ENCODE measurements at regions not wholly inside any gene's neighbourhood (a gene's known extent, or its start where the extent isn't known, plus 50 kb on each side); places are given as distances from the start of the nearest gene placed in this dataset.

DNA sequence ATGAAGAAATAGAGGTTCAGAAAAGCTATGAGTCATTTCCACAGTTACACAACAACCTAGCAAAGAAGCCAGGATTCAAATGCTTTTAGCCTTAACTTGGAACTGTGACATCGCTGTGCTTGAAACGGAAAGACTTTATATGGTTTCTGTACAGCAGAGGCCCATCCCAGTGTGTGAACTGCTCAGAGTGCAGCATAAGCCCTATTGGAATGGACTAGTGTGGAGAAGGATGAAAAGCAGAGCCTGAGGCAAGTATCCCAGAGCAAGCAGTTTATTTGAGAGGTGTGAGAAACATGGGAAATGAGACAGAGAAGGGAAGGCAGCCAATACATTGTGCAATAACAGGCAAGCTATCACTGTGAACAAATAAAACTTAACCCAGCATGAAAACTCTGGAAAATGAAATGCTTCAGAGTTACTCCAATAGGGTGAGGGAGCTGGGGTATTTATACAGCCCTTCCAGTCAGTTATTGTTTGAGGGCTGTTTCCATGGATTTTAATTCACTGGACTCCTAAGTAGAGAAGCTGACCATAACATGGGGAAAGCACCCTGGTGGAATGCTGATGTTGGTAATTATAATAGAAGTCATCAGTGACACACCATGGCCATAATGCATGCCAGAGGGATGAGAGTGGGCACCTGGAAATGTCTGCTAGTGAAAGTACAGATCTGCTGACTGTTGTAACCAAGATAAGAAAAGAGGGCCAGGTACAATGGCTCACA, 254.0 kb upstream of the POU3F3 start:
- no peak overlapping the region for H3K27ac ChIP-seq
- TF ChIP-seq, protein P1, sequence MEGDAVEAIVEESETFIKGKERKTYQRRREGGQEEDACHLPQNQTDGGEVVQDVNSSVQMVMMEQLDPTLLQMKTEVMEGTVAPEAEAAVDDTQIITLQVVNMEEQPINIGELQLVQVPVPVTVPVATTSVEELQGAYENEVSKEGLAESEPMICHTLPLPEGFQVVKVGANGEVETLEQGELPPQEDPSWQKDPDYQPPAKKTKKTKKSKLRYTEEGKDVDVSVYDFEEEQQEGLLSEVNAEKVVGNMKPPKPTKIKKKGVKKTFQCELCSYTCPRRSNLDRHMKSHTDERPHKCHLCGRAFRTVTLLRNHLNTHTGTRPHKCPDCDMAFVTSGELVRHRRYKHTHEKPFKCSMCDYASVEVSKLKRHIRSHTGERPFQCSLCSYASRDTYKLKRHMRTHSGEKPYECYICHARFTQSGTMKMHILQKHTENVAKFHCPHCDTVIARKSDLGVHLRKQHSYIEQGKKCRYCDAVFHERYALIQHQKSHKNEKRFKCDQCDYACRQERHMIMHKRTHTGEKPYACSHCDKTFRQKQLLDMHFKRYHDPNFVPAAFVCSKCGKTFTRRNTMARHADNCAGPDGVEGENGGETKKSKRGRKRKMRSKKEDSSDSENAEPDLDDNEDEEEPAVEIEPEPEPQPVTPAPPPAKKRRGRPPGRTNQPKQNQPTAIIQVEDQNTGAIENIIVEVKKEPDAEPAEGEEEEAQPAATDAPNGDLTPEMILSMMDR (IDR thresholded peaks at IDR 0.05), result no peak

DNA sequence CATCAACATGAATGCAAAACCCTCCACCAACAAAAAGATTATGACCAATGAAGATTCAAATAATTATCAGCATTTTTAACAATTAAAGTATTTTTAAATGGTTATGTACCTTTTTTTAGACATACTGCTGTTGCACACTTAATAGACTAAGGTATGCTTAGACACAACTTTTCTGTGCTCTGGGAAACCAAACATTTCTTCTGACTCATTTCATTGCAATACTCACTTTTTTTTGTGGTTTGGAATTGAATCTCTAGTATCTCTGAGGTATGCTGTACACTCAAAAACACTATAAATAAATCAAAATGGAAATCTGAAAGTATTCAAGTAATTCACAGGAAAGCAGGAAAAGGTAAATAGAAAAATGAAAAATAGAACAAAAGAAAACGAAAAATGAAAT, 247.9 kb upstream of the POU3F3 start:
- H3K4me3 ChIP-seq (ENCODE audit: low read depth in 1 of 2, low read length in 1 of 2), result no peak overlapping the region
- peaks cover 4% of the 10 kb centered on the region for H3K9me3 ChIP-seq
- TF ChIP-seq, protein P1 (IDR thresholded peaks at IDR 0.05), result no peak
- H3K27me3 ChIP-seq, result no peaks in the 10 kb centered on the region
- H3K27ac ChIP-seq, result no peak overlapping the region
- no peaks in the 10 kb centered on the region for H3K36me3 ChIP-seq
- H3K4me1 ChIP-seq (ENCODE audit: control insufficient read depth in 1 of 2, insufficient read depth in 1 of 2, low read depth in 1 of 2, low read length in 1 of 2), result no peaks in the 10 kb centered on the region

More for the DNA sequence above, 254.0 kb upstream of the POU3F3 start:
- Histone ChIP-seq H3K4me3 (ENCODE audit: low read depth in 1 of 2, low read length in 1 of 2) (no peak overlapping the region), H3K4me1 (ENCODE audit: control insufficient read depth in 1 of 2, insufficient read depth in 1 of 2, low read depth in 1 of 2, low read length in 1 of 2) (no peaks in the 10 kb centered on the region), H3K36me3 (no peaks in the 10 kb centered on the region), H3K27me3 (no peaks in the 10 kb centered on the region), H3K9me3 (peaks cover 2% of the 10 kb centered on the region)

DNA sequence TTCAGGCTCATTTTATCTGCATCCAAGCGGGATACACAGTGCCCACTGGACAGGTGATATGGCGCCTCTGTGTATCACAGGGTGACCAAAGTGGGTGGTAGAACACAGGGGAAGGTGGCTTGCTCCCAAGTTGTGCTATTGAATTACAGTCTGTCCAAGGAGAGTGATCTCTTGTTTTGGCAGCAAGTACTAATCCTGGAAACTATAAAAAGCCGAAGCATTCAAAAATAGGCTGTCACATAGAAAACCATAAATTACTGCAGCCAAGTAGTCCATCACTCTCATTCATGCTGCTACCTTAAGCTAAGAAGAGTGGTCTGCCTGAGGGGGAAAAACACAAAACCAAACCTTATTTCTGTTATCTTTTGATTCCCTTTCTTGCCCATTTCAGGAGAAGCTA, 237.1 kb upstream of the POU3F3 start:
- TF ChIP-seq, protein P1 (IDR thresholded peaks at IDR 0.05), result no peak
- H3K4me1 ChIP-seq (ENCODE audit: control insufficient read depth in 1 of 2, insufficient read depth in 1 of 2, low read depth in 1 of 2, low read length in 1 of 2), result peaks cover 0 to 6% of the 10 kb centered on the region in 2 experiments
- H3K36me3 ChIP-seq, result no peaks in the 10 kb centered on the region
- H3K9me3 ChIP-seq, result no peaks in the 10 kb centered on the region
- no peak overlapping the region for H3K4me3 ChIP-seq (ENCODE audit: low read depth in 1 of 2, low read length in 1 of 2)
- H3K27ac ChIP-seq, result no peak overlapping the region
- no peaks in the 10 kb centered on the region for H3K27me3 ChIP-seq

DNA sequence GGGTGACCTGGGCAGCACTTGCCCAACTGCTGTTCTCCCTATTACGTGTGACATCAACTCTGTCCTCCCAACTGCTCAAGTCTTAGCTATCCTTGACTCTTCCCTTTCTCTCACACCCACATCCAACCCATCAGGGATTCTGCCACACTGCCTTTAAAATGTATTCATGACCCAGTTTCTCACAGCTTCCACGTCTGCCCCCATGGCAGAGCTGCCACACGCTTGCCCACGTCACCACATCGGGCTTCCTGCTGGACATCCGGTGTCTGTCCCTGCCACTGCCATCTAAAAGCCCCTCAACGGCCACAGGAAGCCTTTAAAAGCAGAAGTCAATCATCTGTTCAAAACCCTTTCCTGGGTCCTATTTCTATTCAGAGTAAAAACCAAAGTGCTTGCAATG, 233.1 kb upstream of the POU3F3 start:
- Histone ChIP-seq H3K27me3 (no peaks in the 10 kb centered on the region), H3K36me3 (no peaks in the 10 kb centered on the region), H3K4me3 (ENCODE audit: low read depth in 1 of 2, low read length in 1 of 2) (no peak overlapping the region), H3K27ac (no peak overlapping the region), H3K4me1 (ENCODE audit: control insufficient read depth in 1 of 2, insufficient read depth in 1 of 2, low read depth in 1 of 2, low read length in 1 of 2) (peaks cover 0 to 6% of the 10 kb centered on the region in 2 experiments), H3K9me3 (no peaks in the 10 kb centered on the region)
- TF ChIP-seq, protein P1 (IDR thresholded peaks at IDR 0.05), result no peak

DNA sequence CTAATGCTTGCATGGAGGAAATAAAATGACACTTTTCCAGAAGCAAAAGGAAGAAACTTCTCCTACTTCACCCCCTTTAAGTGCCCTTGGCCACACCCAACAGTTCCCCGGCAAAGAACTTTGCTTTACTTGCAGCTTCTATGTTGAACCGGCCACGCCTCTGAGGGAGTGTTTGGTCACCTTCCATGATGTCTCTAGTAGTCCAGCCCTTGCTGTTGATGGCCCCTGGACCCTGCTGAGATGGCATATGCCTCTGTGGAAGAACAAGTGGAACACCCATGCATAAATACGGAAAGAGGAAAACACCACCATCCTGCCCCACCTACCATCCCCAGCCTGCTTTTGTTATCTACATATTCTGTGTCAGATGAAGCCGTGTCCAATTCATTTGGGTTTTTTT, 218.3 kb upstream of the POU3F3 start:
- no peak overlapping the region for H3K4me3 ChIP-seq (ENCODE audit: low read depth in 1 of 2, low read length in 1 of 2)
- no peaks in the 10 kb centered on the region for H3K4me1 ChIP-seq (ENCODE audit: control insufficient read depth in 1 of 2, insufficient read depth in 1 of 2, low read depth in 1 of 2, low read length in 1 of 2)
- H3K27ac ChIP-seq, result no peak overlapping the region
- TF ChIP-seq, protein P1 (IDR thresholded peaks at IDR 0.05), result no peak
- H3K9me3 ChIP-seq, result no peaks in the 10 kb centered on the region
- H3K36me3 ChIP-seq, result no peaks in the 10 kb centered on the region
- H3K27me3 ChIP-seq, result no peaks in the 10 kb centered on the region

Measured in neutrophil (primary cell).